ENCODE measurements at regions not wholly inside any gene's neighbourhood (a gene's known extent, or its start where the extent isn't known, plus 50 kb on each side); places are given as distances from the start of the nearest gene placed in this dataset.

- TF ChIP-seq CTCF (IDR thresholded peaks at IDR 0.05) (no peak), POLR2A (IDR thresholded peaks at IDR 0.05) (no peak), EP300 (IDR thresholded peaks at IDR 0.05) (no peak)
- no peak for DNase-seq (ENCODE audit: low spot score in 2 of 2)
- H3K27me3 ChIP-seq: no peaks in the 10 kb centered on the region
- peaks cover 0 to 15% (median 6%) of the 10 kb centered on the region in 4 donors for H3K4me1 ChIP-seq
- no peaks in the 10 kb centered on the region for H3K36me3 ChIP-seq
- no peak overlapping the region for H3K27ac ChIP-seq
- WGBS, 2 donors: 30 to 42% methylated on average over 1 of the region's 1 CpG
- no peak overlapping the region for H3K4me3 ChIP-seq
- H3K9me3 ChIP-seq: no peaks in the 10 kb centered on the region
Observed at GRCh38 chr11:10637731-10638151, 55.8 kb downstream of the IRAG1 start.

- TF ChIP-seq CTCF (IDR thresholded peaks at IDR 0.05): no peak
- TF ChIP-seq EP300 (IDR thresholded peaks at IDR 0.05): no peak
- no peak for TF ChIP-seq POLR2A (IDR thresholded peaks at IDR 0.05)
- H3K9me3 ChIP-seq: no peaks in the 10 kb centered on the region
- H3K36me3 ChIP-seq: no peaks in the 10 kb centered on the region
- no peaks in the 10 kb centered on the region for H3K27me3 ChIP-seq
- peaks cover 0 to 12% (median 3%) of the 10 kb centered on the region in 4 donors for H3K4me1 ChIP-seq
- 80 to 87% methylated on average over 3 of the region's 3 CpGs for WGBS, 2 donors
- H3K4me3 ChIP-seq: no peak overlapping the region
- DNase-seq (ENCODE audit: low spot score in 2 of 2): no peak
- no peak overlapping the region for H3K27ac ChIP-seq
Observed at GRCh38 chr11:10634407-10634806, 59.1 kb downstream of the IRAG1 start.

GRCh38 chr11:10633261-10633660, 60.3 kb downstream of the IRAG1 start:
- H3K4me3 ChIP-seq: no peak overlapping the region
- no peaks in the 10 kb centered on the region for H3K27me3 ChIP-seq
- no peak for DNase-seq (ENCODE audit: low spot score in 2 of 2)
- TF ChIP-seq CTCF (IDR thresholded peaks at IDR 0.05): no peak
- TF ChIP-seq EP300 (IDR thresholded peaks at IDR 0.05): no peak
- no peak for TF ChIP-seq POLR2A (IDR thresholded peaks at IDR 0.05)
- peaks cover 0 to 5% (median 1%) of the 10 kb centered on the region in 4 donors for H3K4me1 ChIP-seq
- WGBS, 2 donors: 78 to 86% methylated on average over 11 of the region's 11 CpGs
- no peaks in the 10 kb centered on the region for H3K9me3 ChIP-seq
- H3K36me3 ChIP-seq: no peaks in the 10 kb centered on the region
- H3K27ac ChIP-seq: no peak overlapping the region

- Histone ChIP-seq H3K4me3 (no peak overlapping the region), H3K27ac (no peak overlapping the region), H3K9me3 (no peaks in the 10 kb centered on the region), H3K36me3 (no peaks in the 10 kb centered on the region), H3K27me3 (no peaks in the 10 kb centered on the region), H3K4me1 (no peaks in the 10 kb centered on the region)
- 82 to 85% methylated on average over 5 of the region's 5 CpGs for WGBS, 2 donors
- DNase-seq (ENCODE audit: low spot score in 2 of 2): no peak
- TF ChIP-seq CTCF (IDR thresholded peaks at IDR 0.05) (no peak), EP300 (IDR thresholded peaks at IDR 0.05) (no peak), POLR2A (IDR thresholded peaks at IDR 0.05) (no peak)
Observed at GRCh38 chr11:10632483-10632882, 61.1 kb downstream of the IRAG1 start.

GRCh38 chr11:10631761-10632160, 61.8 kb downstream of the IRAG1 start:
- Histone ChIP-seq H3K27me3 (no peaks in the 10 kb centered on the region), H3K36me3 (no peaks in the 10 kb centered on the region), H3K27ac (no peak overlapping the region), H3K4me1 (no peaks in the 10 kb centered on the region), H3K4me3 (no peak overlapping the region), H3K9me3 (no peaks in the 10 kb centered on the region)
- DNase-seq (ENCODE audit: low spot score in 2 of 2): no peak
- no peak for TF ChIP-seq EP300 (IDR thresholded peaks at IDR 0.05)
- no peak for TF ChIP-seq CTCF (IDR thresholded peaks at IDR 0.05)
- TF ChIP-seq POLR2A (IDR thresholded peaks at IDR 0.05): no peak
- 91 to 93% methylated on average over 5 of the region's 5 CpGs for WGBS, 2 donors

All from tibial nerve (tissue), 4 donors.